ENCODE measurements at regions not wholly inside any gene's neighbourhood (a gene's known extent, or its start where the extent isn't known, plus 50 kb on each side); places are given as distances from the start of the nearest gene placed in this dataset.

DNA sequence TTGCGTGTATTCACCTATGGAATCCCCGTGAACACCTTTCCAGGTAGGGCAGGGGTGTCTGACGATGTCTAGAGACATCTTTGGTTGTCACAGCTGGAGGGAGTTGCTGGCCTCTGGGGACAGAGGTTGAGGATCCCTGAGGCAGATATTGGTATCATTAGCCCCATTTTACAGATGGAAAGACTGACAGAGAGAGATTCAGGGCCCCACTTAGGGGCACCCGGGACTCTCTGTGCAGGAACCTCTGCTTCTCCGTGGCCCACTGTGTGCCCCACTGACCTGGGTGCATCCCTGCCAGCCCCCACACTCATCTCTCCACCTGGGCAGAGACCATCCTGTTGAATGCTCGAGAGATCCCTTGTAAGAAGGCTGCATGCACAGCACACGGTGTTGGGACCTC, 111.2 kb downstream of the EDN3 start:
- TF ChIP-seq, protein P1, sequence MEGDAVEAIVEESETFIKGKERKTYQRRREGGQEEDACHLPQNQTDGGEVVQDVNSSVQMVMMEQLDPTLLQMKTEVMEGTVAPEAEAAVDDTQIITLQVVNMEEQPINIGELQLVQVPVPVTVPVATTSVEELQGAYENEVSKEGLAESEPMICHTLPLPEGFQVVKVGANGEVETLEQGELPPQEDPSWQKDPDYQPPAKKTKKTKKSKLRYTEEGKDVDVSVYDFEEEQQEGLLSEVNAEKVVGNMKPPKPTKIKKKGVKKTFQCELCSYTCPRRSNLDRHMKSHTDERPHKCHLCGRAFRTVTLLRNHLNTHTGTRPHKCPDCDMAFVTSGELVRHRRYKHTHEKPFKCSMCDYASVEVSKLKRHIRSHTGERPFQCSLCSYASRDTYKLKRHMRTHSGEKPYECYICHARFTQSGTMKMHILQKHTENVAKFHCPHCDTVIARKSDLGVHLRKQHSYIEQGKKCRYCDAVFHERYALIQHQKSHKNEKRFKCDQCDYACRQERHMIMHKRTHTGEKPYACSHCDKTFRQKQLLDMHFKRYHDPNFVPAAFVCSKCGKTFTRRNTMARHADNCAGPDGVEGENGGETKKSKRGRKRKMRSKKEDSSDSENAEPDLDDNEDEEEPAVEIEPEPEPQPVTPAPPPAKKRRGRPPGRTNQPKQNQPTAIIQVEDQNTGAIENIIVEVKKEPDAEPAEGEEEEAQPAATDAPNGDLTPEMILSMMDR (IDR thresholded peaks at IDR 0.05), result no peak
- TF ChIP-seq POLR2A (IDR thresholded peaks at IDR 0.05), result no peak

All from tibial nerve (tissue), 3 donors.